Femur (tissue), 1 donor: ENCODE measurements at regions not wholly inside any gene's neighbourhood (a gene's known extent, or its start where the extent isn't known, plus 50 kb on each side); places are given as distances from the start of the nearest gene placed in this dataset.
"Not testable (repeated sequence)": the region's sequence is repeated elsewhere in the genome, so short reads cannot be mapped to it uniquely, and the experiment has no call there.

Source experiments
- DNase-seq: peaks from one replicate; pipeline ENCODE4 v3.0.0-alpha.2; 2017

GRCh38 chr2:4882941-4883340 is 809.2 kb upstream of the SOX11 start:
- no peak for DNase-seq

GRCh38 chr2:4883375-4883774 is 808.8 kb upstream of the SOX11 start:
- no peak for DNase-seq

GRCh38 chr2:4884117-4884571 is 808.0 kb upstream of the SOX11 start:
- DNase-seq, result no peak

- DNase-seq, result no peak
Observed at GRCh38 chr2:4891394-4891793, 800.8 kb upstream of the SOX11 start.

GRCh38 chr2:4895371-4895770 is 796.8 kb upstream of the SOX11 start:
- DNase-seq, result no peak

GRCh38 chr2:4898706-4899105 is 793.5 kb upstream of the SOX11 start:
- DNase-seq, result no peak

- no peak for DNase-seq
Observed at GRCh38 chr2:4900242-4900641, 791.9 kb upstream of the SOX11 start.

- no peak for DNase-seq
Observed at GRCh38 chr2:4900861-4901770, 791.1 kb upstream of the SOX11 start.

- peak; percentile 35 for DNase-seq
Observed at GRCh38 chr2:4903656-4904348, 788.4 kb upstream of the SOX11 start.

- no peak for DNase-seq
Observed at GRCh38 chr2:4908461-4908860, 783.7 kb upstream of the SOX11 start.

- no peak for DNase-seq
Observed at GRCh38 chr2:4909346-4910009, 782.7 kb upstream of the SOX11 start.

- no peak for DNase-seq
Observed at GRCh38 chr2:4914036-4914435, 778.1 kb upstream of the SOX11 start.

- DNase-seq, result no peak
Observed at GRCh38 chr2:4914551-4914950, 777.6 kb upstream of the SOX11 start.

GRCh38 chr2:4915357-4915756 is 776.8 kb upstream of the SOX11 start:
- no peak for DNase-seq

GRCh38 chr2:4916094-4916493 is 776.1 kb upstream of the SOX11 start:
- DNase-seq, result no peak

- DNase-seq, result no peak
Observed at GRCh38 chr2:4930704-4931103, 761.5 kb upstream of the SOX11 start.

- DNase-seq, result no peak
Observed at GRCh38 chr2:4931721-4932365, 760.3 kb upstream of the SOX11 start.

- DNase-seq, result not testable (repeated sequence)
Observed at GRCh38 chr2:4935291-4935690, 756.9 kb upstream of the SOX11 start.

GRCh38 chr2:4937550-4937949 is 754.6 kb upstream of the SOX11 start:
- DNase-seq, result peak; percentile 53

GRCh38 chr2:4938206-4938605 is 754.0 kb upstream of the SOX11 start:
- no peak for DNase-seq

GRCh38 chr2:4942441-4942840 is 749.7 kb upstream of the SOX11 start:
- DNase-seq, result no peak

- DNase-seq, result no peak
Observed at GRCh38 chr2:4947911-4948310, 744.3 kb upstream of the SOX11 start.

- no peak for DNase-seq
Observed at GRCh38 chr2:4951368-4951767, 740.8 kb upstream of the SOX11 start.
